ENCODE measurements at regions not wholly inside any gene's neighbourhood (a gene's known extent, or its start where the extent isn't known, plus 50 kb on each side); places are given as distances from the start of the nearest gene placed in this dataset.

GRCh38 chr13:84962141-84962750 is 837.0 kb downstream of the SLITRK6 start:
- DNase-seq (ENCODE audit: low read depth in 2 of 2) = no peak

DNA sequence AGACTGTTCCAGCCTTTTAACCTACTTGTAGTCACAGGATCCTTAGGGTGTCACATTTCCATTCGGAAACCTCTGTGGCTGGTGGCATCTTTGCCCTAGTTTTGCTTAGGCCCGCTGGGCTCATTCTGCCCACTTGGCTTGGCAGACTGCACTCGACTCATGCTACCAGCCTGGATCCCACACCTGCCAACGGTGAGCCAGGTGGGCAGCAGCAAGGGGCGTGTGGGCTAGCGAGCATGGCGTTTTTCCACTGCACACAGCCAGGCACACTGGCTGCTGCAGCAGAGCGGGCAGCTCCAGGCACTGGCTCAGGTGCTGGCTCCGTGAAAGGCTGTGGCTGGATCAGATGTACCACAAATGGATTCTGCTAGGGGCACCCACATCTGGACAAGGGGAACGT is 838.2 kb downstream of the SLITRK6 start:
- DNase-seq (ENCODE audit: low read depth in 2 of 2) = no peak

- DNase-seq (ENCODE audit: low read depth in 2 of 2) = no peak
Measured at GRCh38 chr13:84959818-84960217, 839.4 kb downstream of the SLITRK6 start.

DNA sequence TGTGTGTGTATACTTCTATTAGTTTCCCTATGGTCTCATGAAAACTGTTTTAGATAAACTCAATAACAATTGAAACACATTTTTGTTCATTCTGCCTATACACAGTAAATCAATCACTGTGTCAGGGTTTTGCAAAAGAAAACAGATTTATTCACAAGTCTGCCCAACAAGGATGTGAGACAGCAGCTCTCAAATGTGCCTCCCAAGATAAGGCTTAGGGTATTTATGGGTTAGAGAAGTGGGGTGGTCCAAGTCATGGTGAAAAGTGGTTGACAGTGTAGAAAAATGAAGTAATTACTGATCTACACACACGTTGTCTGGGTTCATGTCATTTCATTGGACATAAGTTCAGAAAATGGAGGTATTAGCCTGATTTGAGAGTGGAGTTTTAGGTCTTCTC is 844.6 kb downstream of the SLITRK6 start:
- DNase-seq (ENCODE audit: low read depth in 2 of 2) = no peak

GRCh38 chr13:84951128-84951527 is 848.1 kb downstream of the SLITRK6 start:
- DNase-seq (ENCODE audit: low read depth in 2 of 2) = no peak

GRCh38 chr13:84946192-84946591 is 853.0 kb downstream of the SLITRK6 start:
- DNase-seq (ENCODE audit: low read depth in 2 of 2) = no peak

DNA sequence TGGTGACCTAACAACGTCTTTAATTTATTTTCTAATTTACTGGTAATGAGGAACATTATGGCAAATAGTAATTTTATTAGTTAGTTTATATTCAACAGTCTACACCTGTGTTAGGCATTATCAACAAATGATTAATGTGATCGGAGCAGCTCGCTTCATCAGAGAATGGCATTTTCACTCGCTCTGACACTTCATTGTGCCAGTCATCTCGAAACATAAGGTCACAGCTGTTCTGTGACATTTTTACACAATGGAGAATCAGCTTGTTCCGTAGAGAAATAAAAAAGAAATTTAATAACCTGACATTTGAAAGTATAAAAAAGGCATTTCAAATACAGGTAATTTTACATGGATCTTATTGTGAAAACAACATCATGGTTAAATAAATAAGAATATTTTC is 858.4 kb downstream of the SLITRK6 start:
- no peak for DNase-seq (ENCODE audit: low read depth in 2 of 2)

DNA sequence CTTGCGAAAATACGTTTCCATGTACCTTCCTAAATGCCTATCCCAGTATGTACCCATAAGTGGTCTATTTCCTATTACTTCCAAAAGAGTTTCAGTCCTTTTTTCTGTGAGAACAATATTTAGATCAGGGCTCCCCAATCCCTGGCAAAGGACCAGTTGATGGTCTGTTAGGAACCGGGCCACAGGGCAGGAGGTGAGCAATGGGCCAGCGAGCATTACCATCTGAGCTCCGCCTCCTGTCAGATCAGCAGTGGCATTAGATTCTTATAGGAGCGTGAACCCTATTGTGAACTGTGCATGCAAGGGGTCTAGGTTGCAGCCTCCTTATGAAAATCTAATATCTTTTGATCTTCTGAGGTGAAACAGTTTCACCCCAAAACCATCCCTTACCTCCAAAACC is 859.1 kb downstream of the SLITRK6 start:
- no peak for DNase-seq (ENCODE audit: low read depth in 2 of 2)

DNA sequence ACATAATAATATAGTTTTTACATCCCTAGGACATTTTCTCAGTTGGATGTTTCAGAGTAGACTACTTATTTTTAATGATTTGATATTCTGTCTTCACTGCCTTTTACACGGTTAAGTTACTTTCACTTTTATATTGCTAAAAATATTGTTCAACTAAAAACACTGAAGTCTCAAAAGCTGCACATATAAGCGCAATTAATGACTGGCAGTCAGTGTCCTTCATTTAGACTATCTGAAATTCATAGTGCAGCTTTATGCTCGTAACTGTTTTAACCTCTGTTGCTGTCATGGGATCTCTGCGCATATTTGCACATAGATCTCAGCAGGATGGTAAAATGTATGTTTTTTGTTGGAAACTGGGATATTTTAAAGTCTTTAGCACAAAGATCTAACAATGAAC is 864.3 kb downstream of the SLITRK6 start:
- DNase-seq (ENCODE audit: low read depth in 2 of 2) = no peak

GRCh38 chr13:84933797-84934196 is 865.4 kb downstream of the SLITRK6 start:
- no peak for DNase-seq (ENCODE audit: low read depth in 2 of 2)

DNA sequence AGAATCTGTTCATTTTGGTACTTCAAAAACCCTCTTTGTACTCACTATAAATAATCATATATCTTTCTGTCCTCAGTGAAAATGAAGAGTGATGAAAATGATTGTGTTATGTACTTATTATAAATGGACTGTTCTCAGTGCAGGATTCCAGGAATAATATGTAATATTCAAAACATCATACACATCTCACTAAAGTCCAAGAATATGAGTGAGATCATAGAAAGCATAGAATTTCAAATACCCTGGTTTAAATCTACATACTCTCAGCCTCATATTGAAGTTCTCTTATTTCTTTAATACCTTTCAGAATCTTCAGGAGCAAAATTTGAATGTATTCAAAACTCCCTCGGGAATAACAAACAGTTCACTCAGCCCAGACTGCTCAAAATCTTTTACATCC is 868.0 kb downstream of the SLITRK6 start:
- DNase-seq (ENCODE audit: low read depth in 2 of 2) = no peak

GRCh38 chr13:84927442-84928169 is 871.6 kb downstream of the SLITRK6 start:
- no peak for DNase-seq (ENCODE audit: low read depth in 2 of 2)

- DNase-seq (ENCODE audit: low read depth in 2 of 2) = no peak
Measured at GRCh38 chr13:84925443-84925842, 873.8 kb downstream of the SLITRK6 start.

GRCh38 chr13:84923831-84924230 is 875.4 kb downstream of the SLITRK6 start:
- no peak for DNase-seq (ENCODE audit: low read depth in 2 of 2)

DNA sequence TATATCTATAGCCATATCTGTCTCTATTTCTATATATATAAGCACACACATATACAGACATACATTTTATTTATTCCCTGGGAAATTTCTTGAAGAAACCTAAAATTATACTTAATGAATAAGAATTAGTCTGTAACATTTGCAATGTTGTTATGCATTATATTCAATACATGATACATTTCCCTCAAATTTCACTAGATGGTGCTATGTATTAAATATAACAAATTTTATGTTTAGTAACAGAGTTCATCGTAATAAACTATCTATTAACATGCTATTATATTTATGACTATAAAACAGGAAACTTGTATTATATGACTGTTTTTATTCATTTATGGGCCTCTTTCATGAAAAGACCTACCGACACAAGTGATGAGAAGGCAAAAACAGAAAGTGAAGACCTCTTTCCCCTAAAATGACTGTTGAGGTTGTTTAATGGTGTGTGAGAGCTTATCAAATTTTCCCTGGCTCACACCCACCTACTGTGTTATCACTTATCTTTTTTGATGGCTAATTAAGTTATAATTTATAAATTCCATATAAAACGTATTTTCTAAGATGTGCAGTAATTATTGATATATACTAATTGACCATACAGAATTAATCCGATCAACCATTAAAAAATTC is 881.9 kb downstream of the SLITRK6 start:
- DNase-seq (ENCODE audit: low read depth in 2 of 2) = no peak

- no peak for DNase-seq (ENCODE audit: low read depth in 2 of 2)
Measured at GRCh38 chr13:84912720-84913119, 886.5 kb downstream of the SLITRK6 start.

- DNase-seq (ENCODE audit: low read depth in 2 of 2) = no peak
Measured at GRCh38 chr13:84910423-84910822, 888.8 kb downstream of the SLITRK6 start.

GRCh38 chr13:84903391-84903790 is 895.8 kb downstream of the SLITRK6 start:
- DNase-seq (ENCODE audit: low read depth in 2 of 2) = no peak

DNA sequence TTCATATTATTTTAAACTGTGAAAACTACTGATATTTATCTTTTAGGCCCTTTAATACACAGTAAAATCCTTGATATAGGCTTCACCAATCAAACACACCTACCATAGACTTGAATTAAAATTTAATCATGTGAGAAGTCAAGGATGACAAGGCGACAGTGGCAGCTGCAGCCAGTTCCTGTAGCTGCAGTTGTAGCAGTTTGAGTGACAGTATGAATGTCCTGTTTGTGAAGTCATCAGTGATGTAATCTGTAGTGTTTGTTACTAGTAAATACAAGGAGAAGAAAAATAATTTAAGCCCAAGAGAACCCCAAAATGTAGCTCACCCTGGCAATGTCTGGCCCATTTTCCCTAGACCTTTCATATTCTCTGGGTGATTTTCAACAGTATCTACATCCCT is 897.0 kb downstream of the SLITRK6 start:
- no peak for DNase-seq (ENCODE audit: low read depth in 2 of 2)

- no peak for DNase-seq (ENCODE audit: low read depth in 2 of 2)
Measured at GRCh38 chr13:84896128-84896527, 903.1 kb downstream of the SLITRK6 start.

- no peak for DNase-seq (ENCODE audit: low read depth in 2 of 2)
Measured at GRCh38 chr13:84894749-84895148, 904.5 kb downstream of the SLITRK6 start.

GRCh38 chr13:84885868-84886267 is 913.4 kb downstream of the SLITRK6 start:
- DNase-seq (ENCODE audit: low read depth in 2 of 2) = no peak

DNA sequence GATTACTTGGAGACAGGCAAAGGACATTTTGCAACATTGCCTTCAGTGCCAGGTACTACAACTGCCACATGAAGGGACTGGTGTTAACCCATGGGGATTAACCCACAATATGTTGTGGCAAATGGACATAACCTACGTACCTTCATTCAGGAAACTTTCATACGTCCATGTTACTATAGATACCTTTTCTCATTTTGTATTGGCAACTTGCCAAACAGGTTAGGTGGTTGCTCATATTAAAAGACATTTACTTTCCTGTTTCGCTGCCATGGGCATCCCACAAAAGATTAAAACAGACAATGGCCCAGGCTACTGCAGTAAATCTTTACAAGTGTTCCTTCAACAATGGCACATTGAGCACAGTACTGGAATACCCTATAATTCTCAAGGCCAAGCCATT is 925.3 kb downstream of the SLITRK6 start:
- no peak for DNase-seq (ENCODE audit: low read depth in 2 of 2)
